22Rv1 (cell line): ENCODE measurements at regions not wholly inside any gene's neighbourhood (a gene's known extent, or its start where the extent isn't known, plus 50 kb on each side); places are given as distances from the start of the nearest gene placed in this dataset.

Experiments used
- ZFX ChIP-seq: fragments of 450-650 bp; IDR thresholded peaks from 2 replicates; pipeline ENCODE4 v1.6.1; 2017; ENCODE audit warnings: antibody characterized with exemption, borderline replicate concordance
- TF ChIP-seq, protein P1 (sequence below): fragments of 450-650 bp; IDR thresholded peaks from 2 replicates; pipeline ENCODE4 v1.5.1; 2017; ENCODE audit warnings: mild to moderate bottlenecking

DNA sequence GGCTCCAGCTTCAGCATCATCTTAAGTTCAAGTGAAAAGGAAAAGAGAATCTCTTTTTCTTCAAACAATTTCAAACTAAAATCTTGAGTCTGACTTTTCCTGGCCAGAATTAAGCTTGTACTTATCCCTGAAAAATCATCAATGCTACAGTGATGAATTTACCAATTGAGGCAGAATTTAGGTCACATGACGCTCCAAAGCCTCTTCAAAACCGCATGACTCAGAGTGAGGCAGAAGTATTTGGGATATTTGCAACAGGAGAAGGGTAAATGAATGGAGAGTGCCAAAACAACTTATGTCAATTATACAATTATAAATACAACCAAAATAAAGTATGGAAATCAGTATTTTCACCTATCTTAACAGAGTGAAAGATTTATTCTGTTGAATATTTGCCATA lies 515.5 kb downstream of the COL12A1 start:
- TF ChIP-seq, protein P1, sequence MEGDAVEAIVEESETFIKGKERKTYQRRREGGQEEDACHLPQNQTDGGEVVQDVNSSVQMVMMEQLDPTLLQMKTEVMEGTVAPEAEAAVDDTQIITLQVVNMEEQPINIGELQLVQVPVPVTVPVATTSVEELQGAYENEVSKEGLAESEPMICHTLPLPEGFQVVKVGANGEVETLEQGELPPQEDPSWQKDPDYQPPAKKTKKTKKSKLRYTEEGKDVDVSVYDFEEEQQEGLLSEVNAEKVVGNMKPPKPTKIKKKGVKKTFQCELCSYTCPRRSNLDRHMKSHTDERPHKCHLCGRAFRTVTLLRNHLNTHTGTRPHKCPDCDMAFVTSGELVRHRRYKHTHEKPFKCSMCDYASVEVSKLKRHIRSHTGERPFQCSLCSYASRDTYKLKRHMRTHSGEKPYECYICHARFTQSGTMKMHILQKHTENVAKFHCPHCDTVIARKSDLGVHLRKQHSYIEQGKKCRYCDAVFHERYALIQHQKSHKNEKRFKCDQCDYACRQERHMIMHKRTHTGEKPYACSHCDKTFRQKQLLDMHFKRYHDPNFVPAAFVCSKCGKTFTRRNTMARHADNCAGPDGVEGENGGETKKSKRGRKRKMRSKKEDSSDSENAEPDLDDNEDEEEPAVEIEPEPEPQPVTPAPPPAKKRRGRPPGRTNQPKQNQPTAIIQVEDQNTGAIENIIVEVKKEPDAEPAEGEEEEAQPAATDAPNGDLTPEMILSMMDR: no peak
- no peak for TF ChIP-seq ZFX
